GM12878 (cell line): ENCODE measurements at regions not wholly inside any gene's neighbourhood (a gene's known extent, or its start where the extent isn't known, plus 50 kb on each side); places are given as distances from the start of the nearest gene placed in this dataset.

Experiments
- ATAC-seq: fragments of 200-7000 bp; cut with Tn5 transposase; 3 replicates; pipeline ENCODE4 v1.9.1; 2020; ENCODE audit warnings: mild to moderate bottlenecking, moderate library complexity
- BruUV-seq: library from RNA; stranded (reverse); fragments of 400-500 nt; replicated peaks from 2 replicates; lab custom pipeline; 2021; lab: Mats Ljungman, UMichigan
- CTCF ChIA-PET: fragments of 300-600 bp; sonication (Branson Sonifier 250); formaldehyde crosslinking; extraction: SDS; loops from one replicate; lab custom pipeline; 2021; ENCODE audit warnings: inconsistent platforms; lab: Yijun Ruan, JAX
- POLR2A ChIA-PET: fragments of 350-600 bp; formaldehyde crosslinking; extraction: SDS; loops from one replicate; lab custom pipeline; 2021; ENCODE audit warnings: inconsistent platforms; lab: Charles Lee
- RAD21 ChIA-PET: fragments of 300-600 bp; sonication (Branson Sonifier 250); formaldehyde crosslinking; loops from one replicate; lab custom pipeline; 2023; ENCODE audit warnings: antibody characterized with exemption; ENCODE audit not compliant: unreplicated experiment; lab: Charles Lee
- SMC1A ChIA-PET: fragments of 300-600 bp; sonication (Branson Sonifier 250); formaldehyde crosslinking; loops from one replicate; lab custom pipeline; 2023; ENCODE audit not compliant: unreplicated experiment, uncharacterized antibody; lab: Charles Lee
- DNase-seq: peaks from one replicate; pipeline ENCODE4 v3.0.0-alpha.2; 2011; ENCODE audit warnings: low read depth, low spot score
- FAIRE-seq: peaks from 3 replicates; lab custom pipeline; 2011; peaks lifted over from hg19 to GRCh38; lab: Jason Lieb, UNC
- H2AFZ ChIP-seq: 2 replicates; pipeline ENCODE4 v1.6.0; 2011; ENCODE audit warnings: low read depth, low read length, control low read depth; ENCODE audit not compliant: control insufficient read depth
- H3K27ac ChIP-seq: 2 replicates; pipeline ENCODE4 v1.5.1; 2011; ENCODE audit warnings: control low read depth; ENCODE audit not compliant: control insufficient read depth, insufficient read depth
- H3K27me3 ChIP-seq, 2 experiments: replicated peaks in 1 of 2; 2 replicates each; pipeline versions ENCODE4 v1.6.0 to v1.6.1; 2011; ENCODE audit warnings: low read length in 1 of 2; ENCODE audit not compliant: control insufficient read depth in 2 of 2, insufficient read depth in 2 of 2
- H3K36me3 ChIP-seq, 2 experiments: 2 replicates each; pipeline ENCODE4 v1.5.1; 2011; ENCODE audit warnings: low read length in 1 of 2; ENCODE audit not compliant: control insufficient read depth in 2 of 2, insufficient read depth in 2 of 2
- H3K4me1 ChIP-seq: 2 replicates; pipeline ENCODE4 v1.6.1; 2011; ENCODE audit warnings: mild to moderate bottlenecking, low read length, moderate library complexity, mixed read lengths; ENCODE audit not compliant: control insufficient read depth, insufficient read depth
- H3K4me2 ChIP-seq: 2 replicates; pipeline ENCODE4 v1.6.0; 2011; ENCODE audit warnings: control low read depth; ENCODE audit not compliant: control insufficient read depth, insufficient read depth
- H3K4me3 ChIP-seq: fragments of 200-600 bp; sonication (generic); 2 replicates; pipeline ENCODE4 v1.5.1; 2016
- H3K79me2 ChIP-seq: 2 replicates; pipeline ENCODE4 v1.6.0; 2011; ENCODE audit warnings: low read length; ENCODE audit not compliant: control insufficient read depth, insufficient read depth
- H3K9ac ChIP-seq: 2 replicates; pipeline ENCODE4 v1.8.0; 2011; ENCODE audit warnings: low read length, control low read depth, mixed read lengths; ENCODE audit not compliant: control insufficient read depth, insufficient read depth
- H3K9me3 ChIP-seq: replicated peaks from 3 replicates; pipeline ENCODE4 v1.5.1; 2011; ENCODE audit warnings: mild to moderate bottlenecking, low read length; ENCODE audit not compliant: control insufficient read depth, insufficient read depth
- H4K20me1 ChIP-seq: 2 replicates; pipeline ENCODE4 v1.6.0; 2011; ENCODE audit not compliant: control insufficient read depth, insufficient read depth
- ATF3 ChIP-seq: IDR thresholded peaks from 2 replicates; pipeline ENCODE4 v1.6.1; 2011; ENCODE audit warnings: low read depth, mild to moderate bottlenecking, low read length, moderate library complexity, borderline replicate concordance; ENCODE audit errors: extremely low read depth
- ATF7 ChIP-seq: fragments of 450-650 bp; IDR thresholded peaks from 2 replicates; pipeline ENCODE4 v1.6.1; 2016; ENCODE audit warnings: low read depth, mild to moderate bottlenecking
- BHLHE40 ChIP-seq, 2 experiments: fragments of 450-650 bp in 1 of 2; IDR thresholded peaks; 2 replicates each; pipeline ENCODE4 v1.6.1; 2011 to 2017; ENCODE audit warnings: low read depth in 2 of 2, borderline replicate concordance in 1 of 2, improper control_type of control experiment in 1 of 2, low read length in 1 of 2, mild to moderate bottlenecking in 1 of 2
- CHD4 ChIP-seq: fragments of 200-600 bp; sonication (generic); IDR thresholded peaks from 2 replicates; pipeline ENCODE4 v1.6.1; 2016; ENCODE audit warnings: mild to moderate bottlenecking
- FOXK2 ChIP-seq: fragments of 450-650 bp; IDR thresholded peaks from 2 replicates; pipeline ENCODE4 v1.6.1; 2017; ENCODE audit warnings: mild to moderate bottlenecking, moderate library complexity
- IRF4 ChIP-seq: IDR thresholded peaks from 2 replicates; pipeline ENCODE4 v1.6.1; 2011; ENCODE audit warnings: low read depth, low read length
- IRF5 ChIP-seq: fragments of 450-650 bp; IDR thresholded peaks from 2 replicates; pipeline ENCODE4 v1.6.1; 2017; ENCODE audit warnings: borderline replicate concordance
- JUNB ChIP-seq: IDR thresholded peaks from 2 replicates; pipeline ENCODE4 v1.6.1; 2016; ENCODE audit warnings: antibody characterized with exemption, mild to moderate bottlenecking
- NFIC ChIP-seq: IDR thresholded peaks from 2 replicates; pipeline ENCODE4 v1.6.1; 2012; ENCODE audit warnings: low read depth, mild to moderate bottlenecking, inconsistent platforms, low read length, moderate library complexity
- RELB ChIP-seq: fragments of 450-650 bp; IDR thresholded peaks from 2 replicates; pipeline ENCODE4 v1.6.1; 2017; ENCODE audit warnings: low read depth, mild to moderate bottlenecking, moderate library complexity
- RUNX3 ChIP-seq: IDR thresholded peaks from 2 replicates; pipeline ENCODE4 v1.6.1; 2012; ENCODE audit warnings: low read length, inconsistent platforms
- SMC3 ChIP-seq: IDR thresholded peaks from 2 replicates; pipeline ENCODE4 v1.6.1; 2011; ENCODE audit warnings: low read length, improper control_type of control experiment, borderline replicate concordance
- STAT1 ChIP-seq: fragments of 450-650 bp; conservative IDR thresholded peaks from 2 replicates; pipeline ENCODE4 v1.6.1; 2014; ENCODE audit warnings: antibody characterized with exemption, mild to moderate bottlenecking
- STAT3 ChIP-seq: IDR thresholded peaks from 2 replicates; pipeline ENCODE4 v1.6.1; 2011; ENCODE audit warnings: low read depth, low read length, improper control_type of control experiment
- TARDBP ChIP-seq: IDR thresholded peaks from 2 replicates; pipeline ENCODE4 v1.6.1; 2016; ENCODE audit warnings: borderline replicate concordance
- TCF3 ChIP-seq: IDR thresholded peaks from 2 replicates; pipeline ENCODE4 v1.6.1; 2012; ENCODE audit warnings: low read depth, mild to moderate bottlenecking, low read length, borderline replicate concordance; ENCODE audit not compliant: insufficient read depth
- ZBED1 ChIP-seq: IDR thresholded peaks from 2 replicates; pipeline ENCODE4 v1.6.1; 2016; ENCODE audit warnings: borderline replicate concordance
- WGBS: methylation state at CpG from one replicate; pipeline ENCODE4 v1.1.6; 2016; ENCODE audit warnings: low lambda C conversion rate; ENCODE audit not compliant: insufficient replicate concordance, insufficient coverage; ENCODE audit errors: missing lambda C conversion rate; 5-methylcytosine and 5-hydroxymethylcytosine counted together
- in situ Hi-C: fragments of 300-500 bp; cut with MboI; formaldehyde crosslinking; loops from 9 replicates; pipeline ENCODE4 v1.14.3; 2018; ENCODE audit warnings: mixed read lengths
- intact Hi-C: fragments of 100-400 bp; cut with micrococcal nuclease; formaldehyde crosslinking; loops from one replicate; pipeline ENCODE4 v1.14.2; 2022; ENCODE audit not compliant: unreplicated experiment

DNA sequence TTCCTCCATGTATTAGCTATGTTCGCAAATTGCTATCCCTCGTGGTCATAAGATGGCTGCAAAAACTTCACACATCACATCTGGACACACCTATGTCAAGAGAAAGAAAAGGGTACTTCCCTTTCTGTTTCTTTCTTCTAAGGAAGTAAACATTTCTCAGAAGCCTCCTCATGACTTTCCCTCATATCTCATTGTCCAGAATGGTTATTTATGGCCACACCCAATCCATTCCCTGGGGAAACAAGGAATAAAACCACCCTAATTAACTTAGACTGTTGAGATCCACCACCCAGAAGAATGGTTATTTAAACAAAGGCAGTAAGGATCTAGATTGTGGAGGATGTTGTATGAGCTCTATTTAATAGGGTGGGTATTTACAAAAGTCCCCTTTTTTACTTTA, 160.8 kb upstream of the LNX1 start (continued):
- TF ChIP-seq RELB = no peak
- no peak for TF ChIP-seq FOXK2
- no peak for TF ChIP-seq CHD4
- TF ChIP-seq STAT1 = no peak
- TF ChIP-seq NFIC = no peak
- TF ChIP-seq IRF4 = no peak

- POLR2A ChIA-PET = interaction anchor here (0.6 to 1.2 kb wide), 4 partner anchors 45 to 571 kb away, joined by 3 to 8 read pairs (median 5); no protein-coding TSS in a partner anchor
- no TSS peak for BruUV-seq
- in situ Hi-C loops (no loop called here), intact Hi-C loops (loop anchor here (1.0 to 2.0 kb wide), 2 partner anchors 46 to 96 kb away; no protein-coding TSS in a partner anchor)
- Histone ChIP-seq H3K27me3 (no peaks in the 10 kb centered on the region), H3K36me3 (no peaks in the 10 kb centered on the region), H3K4me1 (peaks cover 29% of the 10 kb centered on the region), H3K9me3 (peaks cover 4% of the 10 kb centered on the region; the same call in 2 of the 3 replicates), H3K9ac (no peak overlapping the region), H2AFZ (peak overlapping the region; percentile 54), H3K79me2 (no peaks in the 10 kb centered on the region), H4K20me1 (no peaks in the 10 kb centered on the region), H3K4me2 (peak overlapping the region; percentile 52), H3K4me3 (no peak overlapping the region), H3K27ac (peak overlapping the region; percentile 71)
- FAIRE-seq (peak; percentile 98), DNase-seq (peak; percentile 96), ATAC-seq (peak; percentile 99)
- CTCF ChIA-PET = interaction anchor here (0.7 to 5.2 kb wide), 14 partner anchors 14 to 486 kb away, joined by 3 to 72 read pairs (median 3); no protein-coding TSS in a partner anchor
- SMC1A ChIA-PET = interaction anchor here (0.8 to 5.9 kb wide), 18 partner anchors 12 to 122 kb away, joined by 3 to 70 read pairs (median 5); no protein-coding TSS in a partner anchor
- 3% methylated on average over 2 of the region's 2 CpGs for WGBS
- RAD21 ChIA-PET = interaction anchor here (0.7 to 2.4 kb wide), 15 partner anchors 12 to 468 kb away, joined by 3 to 34 read pairs (median 5); no protein-coding TSS in a partner anchor
- TF ChIP-seq ATF7 = peak; percentile 31; the same call in 1 of the 2 replicates
- no peak for TF ChIP-seq ATF3
- TF ChIP-seq BHLHE40 (IDR thresholded peaks at IDR 0.05; ENCODE audit: borderline replicate concordance in 1 of 2, low read depth in 2 of 2, low read length in 1 of 2) = peak in 1 of 2 experiments; percentile 37; a peak in 3 of 4 replicates
- TF ChIP-seq SMC3 = peak; percentile 25; the same call in 1 of the 2 replicates
- TF ChIP-seq IRF5 = no peak
- TF ChIP-seq RELB = peak; percentile 53; the same call in 1 of the 2 replicates
- TF ChIP-seq JUNB = no peak
- TF ChIP-seq STAT3 = peak; percentile 67; the same call in 1 of the 2 replicates
- TF ChIP-seq NFIC = peak; percentile 89
- peak; percentile 100 for TF ChIP-seq TCF3
- TF ChIP-seq TARDBP = peak; percentile 65; the same call in 1 of the 2 replicates
- peak; percentile 94 for TF ChIP-seq RUNX3
- 0 out of 2 replicates have a peak, but pooled peaks have one; percentile 51 for TF ChIP-seq ZBED1
These were observed 157.1 kb upstream of the LNX1 start for GRCh38 chr4:53748328-53748772.
